SK-N-SH (cell line): ENCODE measurements at regions not wholly inside any gene's neighbourhood (a gene's known extent, or its start where the extent isn't known, plus 50 kb on each side); places are given as distances from the start of the nearest gene placed in this dataset.

Experiments used
- CTCF ChIA-PET: fragments of 300-600, 350-600 bp; formaldehyde crosslinking; extraction: SDS; loops from one replicate; lab custom pipeline; 2021; lab: Yijun Ruan, JAX
- POLR2A ChIA-PET: fragments of 350-600 bp; sonication (Branson Sonifier 250); formaldehyde crosslinking; extraction: SDS; loops from one replicate; lab custom pipeline; 2020; ENCODE audit warnings: antibody characterized with exemption, inconsistent platforms; lab: Yijun Ruan, JAX
- DNase-seq: peaks from one replicate; pipeline ENCODE4 v3.0.0; 2012
- H2AFZ ChIP-seq: fragments of 200-600 bp; sonication (generic); 2 replicates; pipeline ENCODE4 v1.8.1; 2016; ENCODE audit warnings: antibody characterized with exemption, mild to moderate bottlenecking, low read depth
- H3F3A ChIP-seq: fragments of 200-600 bp; sonication (generic); replicated peaks from 2 replicates; pipeline ENCODE3; 2016; ENCODE audit warnings: antibody characterized with exemption, mild to moderate bottlenecking; ENCODE audit not compliant: insufficient read depth
- H3K27ac ChIP-seq, 2 experiments: fragments of 200-500 bp in 1 of 2; fragments of 200-600 bp in 1 of 2; sonication (Bioruptor generic) in 1 of 2; sonication (generic), shearing (Covaris generic) in 1 of 2; 2 replicates each; pipeline versions ENCODE4 v1.5.1 to v1.6.1; 2014 to 2016; ENCODE audit warnings: low read depth in 2 of 2, inconsistent platforms in 1 of 2, low read length in 1 of 2, mild to moderate bottlenecking in 1 of 2, mixed read lengths in 1 of 2
- H3K27me3 ChIP-seq: fragments of 200-600 bp; sonication (generic), shearing (Covaris generic); 2 replicates; pipeline ENCODE4 v1.6.1; 2016; ENCODE audit warnings: mixed run types; ENCODE audit not compliant: insufficient read depth
- H3K36me3 ChIP-seq, 2 experiments: fragments of 200-500 bp in 1 of 2; fragments of 200-600 bp in 1 of 2; sonication (Bioruptor generic) in 1 of 2; sonication (generic) in 1 of 2; replicated peaks in 1 of 2; 2 replicates each; pipeline versions ENCODE3 to v1.5.1; 2014 to 2016; ENCODE audit warnings: low read length in 1 of 2, mild to moderate bottlenecking in 1 of 2; ENCODE audit not compliant: insufficient read depth in 2 of 2, control insufficient read depth in 1 of 2
- H3K4me1 ChIP-seq, 2 experiments: fragments of 200-500 bp in 1 of 2; fragments of 200-600 bp in 1 of 2; sonication (Bioruptor generic) in 1 of 2; sonication (generic), shearing (Covaris generic) in 1 of 2; 2 replicates each; pipeline versions ENCODE4 v1.5.1 to v1.6.1; 2014 to 2016; ENCODE audit warnings: low read depth in 1 of 2, low read length in 1 of 2, mixed run types in 1 of 2; ENCODE audit not compliant: insufficient read depth in 2 of 2, control insufficient read depth in 1 of 2
- H3K4me2 ChIP-seq: fragments of 200-600 bp; sonication (generic), shearing (Covaris generic); 2 replicates; pipeline ENCODE4 v1.6.1; 2017; ENCODE audit warnings: mixed run types
- H3K4me3 ChIP-seq, 2 experiments: fragments of 200-500 bp in 1 of 2; fragments of 200-600 bp in 1 of 2; sonication (Bioruptor generic) in 1 of 2; sonication (generic), shearing (Covaris generic) in 1 of 2; 2 replicates each; pipeline versions ENCODE4 v1.5.1 to v1.8.1; 2014 to 2016; ENCODE audit warnings: low read depth in 2 of 2, inconsistent platforms in 1 of 2, low read length in 1 of 2, mild to moderate bottlenecking in 1 of 2, mixed read lengths in 1 of 2, moderate library complexity in 1 of 2
- H3K79me2 ChIP-seq: fragments of 200-600 bp; sonication (generic); 2 replicates; pipeline ENCODE4 v1.8.1; 2017; ENCODE audit warnings: mild to moderate bottlenecking; ENCODE audit not compliant: insufficient read depth
- H3K9ac ChIP-seq: fragments of 200-600 bp; sonication (generic); 2 replicates; pipeline ENCODE4 v1.6.1; 2017; ENCODE audit warnings: mixed run types
- H3K9me2 ChIP-seq: fragments of 200-600 bp; sonication (generic); 2 replicates; pipeline ENCODE4 v1.6.1; 2017; ENCODE audit warnings: mixed run types
- H3K9me3 ChIP-seq: fragments of 200-600 bp; sonication (generic); 2 replicates; pipeline ENCODE4 v1.6.1; 2017; ENCODE audit warnings: mixed run types, mild to moderate bottlenecking, moderate library complexity
- H4K20me1 ChIP-seq: fragments of 200-600 bp; sonication (generic); 2 replicates; pipeline ENCODE4 v1.6.1; 2017; ENCODE audit warnings: mild to moderate bottlenecking, mixed run types; ENCODE audit not compliant: insufficient read depth
- CHD2 ChIP-seq: fragments of 150-350 bp; IDR thresholded peaks from 2 replicates; pipeline ENCODE4 v1.6.1; 2018; ENCODE audit warnings: low read length; ENCODE audit not compliant: partially characterized antibody
- ELF1 ChIP-seq: IDR thresholded peaks from 2 replicates; pipeline ENCODE4 v1.4.0; 2012
- EP300 ChIP-seq, 2 experiments: IDR thresholded peaks; 2 replicates each; pipeline versions ENCODE4 v1.4.0 to v1.6.1; 2012; ENCODE audit warnings: borderline replicate concordance in 1 of 2, low read depth in 1 of 2, low read length in 1 of 2
- EZH2phosphoT487 ChIP-seq: fragments of 200-600 bp; sonication (generic); IDR thresholded peaks from 2 replicates; pipeline ENCODE4 v1.6.1; 2017; ENCODE audit warnings: low read depth, mixed run types, mild to moderate bottlenecking, antibody characterized with exemption, moderate library complexity, borderline replicate concordance
- FOXM1 ChIP-seq: IDR thresholded peaks from 2 replicates; pipeline ENCODE4 v1.4.0; 2012; ENCODE audit warnings: low read depth, mild to moderate bottlenecking
- GABPA ChIP-seq: IDR thresholded peaks from 2 replicates; pipeline ENCODE4 v1.4.0; 2012; ENCODE audit warnings: low read depth, mild to moderate bottlenecking
- JUND ChIP-seq: IDR thresholded peaks from 2 replicates; pipeline ENCODE4 v1.4.0; 2012
- NFIC ChIP-seq: IDR thresholded peaks from 2 replicates; pipeline ENCODE4 v1.4.0; 2012; ENCODE audit warnings: borderline replicate concordance
- RAD21 ChIP-seq: IDR thresholded peaks from 2 replicates; pipeline ENCODE4 v1.6.1; 2012; ENCODE audit warnings: mild to moderate bottlenecking, low read length
- RCOR1 ChIP-seq: fragments of 150-350 bp; IDR thresholded peaks from 2 replicates; pipeline ENCODE4 v1.6.1; 2017; ENCODE audit warnings: antibody characterized with exemption, low read length
- REST ChIP-seq: IDR thresholded peaks from 2 replicates; pipeline ENCODE4 v1.6.1; 2012; ENCODE audit warnings: mild to moderate bottlenecking, low read depth, low read length, moderate library complexity
- RFX5 ChIP-seq: IDR thresholded peaks from 2 replicates; pipeline ENCODE4 v1.6.1; 2012; ENCODE audit warnings: mild to moderate bottlenecking, improper control_type of control experiment, low read length
- RXRA ChIP-seq: IDR thresholded peaks from 2 replicates; pipeline ENCODE4 v1.4.0; 2012; ENCODE audit warnings: low read depth, mild to moderate bottlenecking, borderline replicate concordance
- SIN3A ChIP-seq: IDR thresholded peaks from 2 replicates; pipeline ENCODE4 v1.6.1; 2012; ENCODE audit warnings: low read depth, mild to moderate bottlenecking, low read length, moderate library complexity, borderline replicate concordance
- SMC3 ChIP-seq: IDR thresholded peaks from 2 replicates; pipeline ENCODE4 v1.6.1; 2012; ENCODE audit warnings: low read depth, low read length, improper control_type of control experiment
- YY1 ChIP-seq: IDR thresholded peaks from 2 replicates; pipeline ENCODE4 v1.4.0; 2012; ENCODE audit warnings: low read depth, mild to moderate bottlenecking
- WGBS: methylation state at CpG from one replicate; pipeline ENCODE4 v1.1.6; 2017; ENCODE audit warnings: low lambda C conversion rate; 5-methylcytosine and 5-hydroxymethylcytosine counted together
- TF ChIP-seq, protein P1 (sequence below): IDR thresholded peaks from 2 replicates; pipeline ENCODE4 v1.4.0; 2012; ENCODE audit warnings: low read depth, borderline replicate concordance
- TF ChIP-seq, protein P2 (sequence below): IDR thresholded peaks from 2 replicates; pipeline ENCODE4; 2012
- TF ChIP-seq, protein P3 (sequence below): IDR thresholded peaks from 2 replicates; pipeline ENCODE4 v1.4.0; 2012; ENCODE audit warnings: low read depth, borderline replicate concordance

DNA sequence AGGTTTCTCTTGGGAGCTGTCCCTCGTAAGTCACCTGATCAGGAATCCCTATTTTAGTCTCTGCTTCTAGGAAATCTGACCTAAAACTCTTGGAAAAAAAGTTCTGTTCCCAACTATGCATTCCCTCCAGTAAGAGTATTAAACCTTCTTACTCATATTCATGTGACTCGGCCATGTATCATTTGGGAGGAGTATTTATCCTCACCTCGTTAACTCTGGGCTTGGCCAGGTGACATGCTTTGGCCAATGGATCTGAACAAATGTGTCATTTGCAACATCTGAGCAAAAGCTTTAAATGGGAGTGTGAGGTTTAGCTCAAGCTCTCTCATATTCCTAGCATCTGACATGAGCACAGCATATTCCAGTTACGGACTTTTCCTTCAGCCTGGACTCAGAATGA is 226.8 kb downstream of the NUAK1 start:
- no peaks in the 10 kb centered on the region for H3F3A ChIP-seq
- H3K4me1 ChIP-seq = no peaks in the 10 kb centered on the region; a peak in 1 of 4 replicates
- H3K9ac ChIP-seq = no peak overlapping the region
- no peaks in the 10 kb centered on the region for H3K9me2 ChIP-seq
- H3K79me2 ChIP-seq = no peaks in the 10 kb centered on the region
- no peak for DNase-seq
- 76% methylated on average over 4 of the region's 4 CpGs for WGBS
- H4K20me1 ChIP-seq = no peaks in the 10 kb centered on the region
- H3K36me3 ChIP-seq = no peaks in the 10 kb centered on the region
- no peaks in the 10 kb centered on the region for H3K27me3 ChIP-seq
- TF ChIP-seq JUND (no peak), SMC3 (no peak)
- ChIA-PET CTCF (no interaction called here), POLR2A (no interaction called here)
- no peak overlapping the region for H3K4me3 ChIP-seq
- no peaks in the 10 kb centered on the region for H3K9me3 ChIP-seq
- H3K27ac ChIP-seq = no peak overlapping the region
- no peak overlapping the region for H3K4me2 ChIP-seq
- H2AFZ ChIP-seq = no peak overlapping the region

- Histone ChIP-seq H3K4me2 (no peak overlapping the region), H3K27me3 (no peaks in the 10 kb centered on the region), H3K36me3 (no peaks in the 10 kb centered on the region), H3K4me3 (no peak overlapping the region), H3K9me2 (no peaks in the 10 kb centered on the region), H3K79me2 (no peaks in the 10 kb centered on the region), H4K20me1 (no peaks in the 10 kb centered on the region), H3K9me3 (no peaks in the 10 kb centered on the region), H3K9ac (no peak overlapping the region), H2AFZ (no peak overlapping the region), H3F3A (no peaks in the 10 kb centered on the region), H3K27ac (no peak overlapping the region), H3K4me1 (no peaks in the 10 kb centered on the region; a peak in 1 of 4 replicates)
- WGBS = 68% methylated on average over 9 of the region's 9 CpGs
- DNase-seq = no peak
- TF ChIP-seq REST (no peak), FOXM1 (no peak), RAD21 (no peak), CHD2 (no peak), YY1 (no peak), JUND (no peak), EZH2phosphoT487 (no peak), NFIC (no peak), EP300 (IDR thresholded peaks at IDR 0.05; ENCODE audit: borderline replicate concordance in 1 of 2, low read depth in 1 of 2, low read length in 1 of 2) (no peak), GABPA (no peak), SIN3A (no peak), RCOR1 (no peak), RXRA (no peak), ELF1 (no peak), RFX5 (no peak)
- TF ChIP-seq, protein P1, sequence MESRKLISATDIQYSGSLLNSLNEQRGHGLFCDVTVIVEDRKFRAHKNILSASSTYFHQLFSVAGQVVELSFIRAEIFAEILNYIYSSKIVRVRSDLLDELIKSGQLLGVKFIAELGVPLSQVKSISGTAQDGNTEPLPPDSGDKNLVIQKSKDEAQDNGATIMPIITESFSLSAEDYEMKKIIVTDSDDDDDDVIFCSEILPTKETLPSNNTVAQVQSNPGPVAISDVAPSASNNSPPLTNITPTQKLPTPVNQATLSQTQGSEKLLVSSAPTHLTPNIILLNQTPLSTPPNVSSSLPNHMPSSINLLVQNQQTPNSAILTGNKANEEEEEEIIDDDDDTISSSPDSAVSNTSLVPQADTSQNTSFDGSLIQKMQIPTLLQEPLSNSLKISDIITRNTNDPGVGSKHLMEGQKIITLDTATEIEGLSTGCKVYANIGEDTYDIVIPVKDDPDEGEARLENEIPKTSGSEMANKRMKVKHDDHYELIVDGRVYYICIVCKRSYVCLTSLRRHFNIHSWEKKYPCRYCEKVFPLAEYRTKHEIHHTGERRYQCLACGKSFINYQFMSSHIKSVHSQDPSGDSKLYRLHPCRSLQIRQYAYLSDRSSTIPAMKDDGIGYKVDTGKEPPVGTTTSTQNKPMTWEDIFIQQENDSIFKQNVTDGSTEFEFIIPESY = no peak
- TF ChIP-seq, protein P2, sequence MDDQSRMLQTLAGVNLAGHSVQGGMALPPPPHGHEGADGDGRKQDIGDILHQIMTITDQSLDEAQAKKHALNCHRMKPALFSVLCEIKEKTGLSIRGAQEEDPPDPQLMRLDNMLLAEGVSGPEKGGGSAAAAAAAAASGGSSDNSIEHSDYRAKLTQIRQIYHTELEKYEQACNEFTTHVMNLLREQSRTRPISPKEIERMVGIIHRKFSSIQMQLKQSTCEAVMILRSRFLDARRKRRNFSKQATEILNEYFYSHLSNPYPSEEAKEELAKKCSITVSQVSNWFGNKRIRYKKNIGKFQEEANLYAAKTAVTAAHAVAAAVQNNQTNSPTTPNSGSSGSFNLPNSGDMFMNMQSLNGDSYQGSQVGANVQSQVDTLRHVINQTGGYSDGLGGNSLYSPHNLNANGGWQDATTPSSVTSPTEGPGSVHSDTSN = no peak
- TF ChIP-seq, protein P3, sequence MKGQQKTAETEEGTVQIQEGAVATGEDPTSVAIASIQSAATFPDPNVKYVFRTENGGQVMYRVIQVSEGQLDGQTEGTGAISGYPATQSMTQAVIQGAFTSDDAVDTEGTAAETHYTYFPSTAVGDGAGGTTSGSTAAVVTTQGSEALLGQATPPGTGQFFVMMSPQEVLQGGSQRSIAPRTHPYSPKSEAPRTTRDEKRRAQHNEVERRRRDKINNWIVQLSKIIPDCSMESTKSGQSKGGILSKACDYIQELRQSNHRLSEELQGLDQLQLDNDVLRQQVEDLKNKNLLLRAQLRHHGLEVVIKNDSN = no peak
- ChIA-PET CTCF (interaction anchor here (0.7 to 0.9 kb wide), 2 partner anchors 31 to 311 kb away, joined by 3 read pairs; no protein-coding TSS in a partner anchor), POLR2A (no interaction called here)
These were observed 225.7 kb downstream of the NUAK1 start for GRCh38 chr12:105912882-105913678.
